ENCODE measurements at regions not wholly inside any gene's neighbourhood (a gene's known extent, or its start where the extent isn't known, plus 50 kb on each side); places are given as distances from the start of the nearest gene placed in this dataset.

GRCh38 chr10:42953684-42954674, 122.9 kb upstream of the RET start:
- no peaks in the 10 kb centered on the region for H3K36me3 ChIP-seq (ENCODE audit: control insufficient read depth, insufficient read depth, low read length)
- H3K4me3 ChIP-seq (ENCODE audit: low read length) = no peak overlapping the region
- H3K36me3 Mint-ChIP-seq = no peaks in the 10 kb centered on the region
- WGBS (ENCODE audit: insufficient coverage) = 88% methylated on average over 20 of the region's 20 CpGs
- H3K27ac Mint-ChIP-seq = no peak overlapping the region
- no peaks in the 10 kb centered on the region for H3K4me1 ChIP-seq (ENCODE audit: control insufficient read depth, insufficient read depth, low read length)
- ATAC-seq (no peak), DNase-seq (no peak)
- TF ChIP-seq CTCF (IDR thresholded peaks at IDR 0.05) = no peak
- no peaks in the 10 kb centered on the region for H3K27me3 ChIP-seq (ENCODE audit: control insufficient read depth, insufficient read depth, low read length)
- H3K27me3 Mint-ChIP-seq (ENCODE audit: low read depth in 2 of 2) = peaks cover 6 to 14% of the 10 kb centered on the region in 2 donors
- H3K4me3 Mint-ChIP-seq = no peak overlapping the region
- no peaks in the 10 kb centered on the region for H3K4me1 Mint-ChIP-seq
- H3K9me3 Mint-ChIP-seq = no peaks in the 10 kb centered on the region
- H3K27ac ChIP-seq (ENCODE audit: low read length) = no peak overlapping the region
- H3K9me3 ChIP-seq (ENCODE audit: control insufficient read depth, insufficient read depth, low read length) = no peaks in the 10 kb centered on the region
- intact Hi-C loops (cut with micrococcal nuclease) = no loop called here

DNA sequence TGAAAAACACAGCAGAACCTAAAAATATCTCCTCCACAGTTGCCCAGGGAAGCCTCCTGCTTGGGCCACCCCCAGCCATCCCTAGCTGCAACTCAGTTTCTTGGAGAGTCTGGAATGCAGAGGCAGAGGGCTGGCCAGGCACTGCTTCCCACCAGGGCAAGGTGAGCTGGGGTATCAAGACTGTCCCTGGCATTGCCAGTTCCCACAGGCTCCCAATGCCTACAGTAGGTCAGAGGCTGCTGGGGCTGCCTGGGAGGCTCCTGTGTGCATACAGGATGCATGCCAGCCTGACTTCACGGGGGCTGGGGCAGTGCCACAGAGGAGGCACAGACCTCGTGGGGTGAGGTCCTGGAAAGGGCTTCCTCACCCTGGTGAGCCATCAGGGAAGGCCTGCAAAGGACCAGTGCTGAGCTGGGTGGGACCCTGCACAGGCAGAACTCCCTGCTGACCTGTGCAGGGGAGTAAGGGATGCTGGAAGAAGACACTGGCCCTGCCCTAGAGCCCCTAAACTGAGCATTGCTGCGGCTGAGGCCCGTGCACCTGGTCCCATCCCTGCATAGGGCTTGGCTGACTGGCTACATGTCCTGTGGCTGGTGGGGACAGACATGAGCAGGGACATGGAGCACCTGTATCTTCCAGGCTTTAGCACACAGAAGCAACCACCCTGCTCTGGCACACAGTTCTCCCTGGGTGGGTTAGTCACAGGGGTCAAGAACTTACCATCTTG, 121.9 kb upstream of the RET start:
- DNase-seq (no peak), ATAC-seq (no peak)
- WGBS (ENCODE audit: insufficient coverage) = 64% methylated on average over 4 of the region's 4 CpGs
- Mint-ChIP-seq H3K4me3 (no peak overlapping the region), H3K36me3 (no peaks in the 10 kb centered on the region), H3K4me1 (no peaks in the 10 kb centered on the region), H3K9me3 (no peaks in the 10 kb centered on the region), H3K27me3 (ENCODE audit: low read depth in 2 of 2) (peaks cover 6 to 9% of the 10 kb centered on the region in 2 donors), H3K27ac (no peak overlapping the region)
- intact Hi-C loops (cut with micrococcal nuclease) = loop anchor here (5.0 kb wide), 1 partner anchor 392 kb away; no protein-coding TSS in a partner anchor
- H3K36me3 ChIP-seq (ENCODE audit: control insufficient read depth, insufficient read depth, low read length) = no peaks in the 10 kb centered on the region
- H3K27me3 ChIP-seq (ENCODE audit: control insufficient read depth, insufficient read depth, low read length) = no peaks in the 10 kb centered on the region
- no peak overlapping the region for H3K4me3 ChIP-seq (ENCODE audit: low read length)
- H3K9me3 ChIP-seq (ENCODE audit: control insufficient read depth, insufficient read depth, low read length) = no peaks in the 10 kb centered on the region
- H3K27ac ChIP-seq (ENCODE audit: low read length) = no peak overlapping the region
- no peaks in the 10 kb centered on the region for H3K4me1 ChIP-seq (ENCODE audit: control insufficient read depth, insufficient read depth, low read length)
- no peak for TF ChIP-seq CTCF (IDR thresholded peaks at IDR 0.05)

- Histone ChIP-seq H3K36me3 (ENCODE audit: control insufficient read depth, insufficient read depth, low read length) (no peaks in the 10 kb centered on the region), H3K4me1 (ENCODE audit: control insufficient read depth, insufficient read depth, low read length) (no peaks in the 10 kb centered on the region), H3K4me3 (ENCODE audit: low read length) (no peak overlapping the region), H3K27ac (ENCODE audit: low read length) (no peak overlapping the region), H3K27me3 (ENCODE audit: control insufficient read depth, insufficient read depth, low read length) (no peaks in the 10 kb centered on the region), H3K9me3 (ENCODE audit: control insufficient read depth, insufficient read depth, low read length) (no peaks in the 10 kb centered on the region)
- intact Hi-C loops (cut with micrococcal nuclease) = loop anchor here (5.0 kb wide), 1 partner anchor 392 kb away; no protein-coding TSS in a partner anchor
- WGBS (ENCODE audit: insufficient coverage) = 81% methylated on average over 3 of the region's 3 CpGs
- TF ChIP-seq CTCF (IDR thresholded peaks at IDR 0.05) = no peak
- DNase-seq = no peak
- no peaks in the 10 kb centered on the region for H3K9me3 Mint-ChIP-seq
- H3K27ac Mint-ChIP-seq = no peak overlapping the region
- ATAC-seq = no peak
- H3K4me3 Mint-ChIP-seq = no peak overlapping the region
- peaks cover 5 to 10% of the 10 kb centered on the region in 2 donors for H3K27me3 Mint-ChIP-seq (ENCODE audit: low read depth in 2 of 2)
- no peaks in the 10 kb centered on the region for H3K36me3 Mint-ChIP-seq
- no peaks in the 10 kb centered on the region for H3K4me1 Mint-ChIP-seq
Observed at GRCh38 chr10:42955493-42955889, 121.4 kb upstream of the RET start.
